Coronary artery (tissue), 2 donors: ENCODE measurements at regions not wholly inside any gene's neighbourhood (a gene's known extent, or its start where the extent isn't known, plus 50 kb on each side); places are given as distances from the start of the nearest gene placed in this dataset.

Experiments used
- DNase-seq: peaks from one replicate; pipeline ENCODE4 v3.0.0-alpha.2; 2017; ENCODE audit warnings: low spot score
- H3K27ac ChIP-seq, 2 donors: fragments of 200-600 bp; sonication (generic); one replicate each; pipeline ENCODE4 v1.5.1; 2016 to 2019
- H3K4me3 ChIP-seq: fragments of 200-600 bp; sonication (generic); 2 replicates; pipeline ENCODE4 v1.5.1; 2016; ENCODE audit warnings: mild to moderate bottlenecking, moderate library complexity
- CTCF ChIP-seq: fragments of 200-600 bp; sonication (generic); IDR thresholded peaks from one replicate; pipeline ENCODE4 v1.5.1; 2019; ENCODE audit warnings: antibody characterized with exemption

DNA sequence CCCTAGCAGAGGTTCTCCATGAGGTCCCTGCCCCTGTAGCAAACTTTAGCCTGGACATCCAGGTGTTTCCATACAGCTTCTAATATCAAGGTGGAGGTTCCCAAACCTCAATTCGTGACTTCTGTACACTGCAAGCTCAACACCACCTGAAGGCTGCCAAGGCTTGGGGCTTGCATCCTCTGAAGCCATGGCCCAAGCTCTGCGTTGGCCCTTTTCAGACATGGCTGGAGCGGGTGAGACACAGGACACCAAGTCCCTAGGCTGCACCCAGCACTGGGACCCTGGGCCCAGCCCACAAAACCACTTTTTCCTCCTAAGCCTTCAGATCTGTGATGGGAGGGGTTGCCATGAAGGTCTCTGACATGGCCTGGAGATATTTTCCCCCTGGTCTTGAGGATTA lies 1292.0 kb downstream of the CDH8 start:
- no peak overlapping the region for H3K4me3 ChIP-seq
- DNase-seq, result no peak
- no peak overlapping the region for H3K27ac ChIP-seq
- TF ChIP-seq CTCF, result no peak

DNA sequence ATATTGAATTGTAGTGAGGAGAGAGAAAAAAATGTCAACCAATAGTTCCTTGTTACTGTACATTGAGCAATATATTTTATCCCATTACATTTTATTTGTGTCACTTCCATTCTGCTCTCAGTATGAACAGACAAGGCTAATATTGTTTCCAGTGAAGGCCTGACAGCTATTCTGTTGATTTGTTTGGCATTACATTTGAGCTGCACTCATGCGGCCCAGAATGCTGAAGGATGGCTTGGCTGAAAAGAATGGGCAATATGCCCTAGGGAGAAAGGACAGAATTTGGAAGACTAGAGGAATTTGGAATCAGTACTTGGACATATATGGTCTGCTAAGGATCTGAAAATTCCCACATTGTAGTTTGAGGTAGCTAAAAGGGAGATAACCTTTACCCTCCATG lies 1294.4 kb downstream of the CDH8 start:
- no peak for TF ChIP-seq CTCF
- no peak for DNase-seq
- Histone ChIP-seq H3K27ac (no peak overlapping the region), H3K4me3 (no peak overlapping the region)

DNA sequence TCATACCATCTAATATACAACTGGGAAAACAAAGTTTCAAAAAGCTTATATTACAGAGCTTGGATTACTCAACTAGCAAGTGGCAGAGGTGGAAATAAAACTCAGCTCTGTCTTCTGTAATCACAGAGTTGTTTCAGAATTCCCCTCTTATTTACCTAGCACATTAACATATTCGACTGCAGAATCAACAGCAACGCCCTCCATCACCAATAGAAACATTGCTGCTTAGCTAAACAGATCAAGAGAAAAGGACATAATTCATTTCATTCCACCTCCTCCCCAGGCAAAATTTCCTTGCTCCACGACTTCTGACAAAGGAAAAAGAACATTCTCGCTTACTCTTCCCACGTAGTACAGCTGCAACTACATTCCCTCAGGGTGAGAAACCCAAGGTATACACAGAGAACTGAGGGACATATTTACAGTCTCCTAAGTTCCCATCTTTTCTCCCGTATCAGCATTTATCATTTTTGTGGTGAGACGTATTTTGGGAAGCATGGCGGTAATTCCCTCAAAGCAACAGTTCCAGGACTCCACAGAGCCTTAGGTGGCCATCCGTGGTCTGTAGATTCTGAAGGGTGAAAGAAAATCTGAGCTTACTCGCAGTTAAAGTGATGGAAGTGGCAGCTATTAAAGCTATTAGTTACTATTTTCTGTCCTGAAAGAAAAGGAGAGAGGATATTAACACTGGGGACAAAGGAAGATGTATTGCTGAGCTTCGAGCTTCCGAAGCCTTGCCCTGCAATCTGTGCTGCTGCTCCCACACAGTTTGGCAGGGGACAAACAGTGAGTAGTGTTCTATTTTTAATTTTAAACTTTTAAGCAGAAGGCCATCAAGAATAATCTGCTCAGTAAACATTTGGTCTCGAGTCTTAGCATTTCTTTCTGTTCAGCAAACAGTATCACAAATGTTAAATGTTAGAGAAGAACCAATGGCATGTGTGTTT lies 1296.2 kb downstream of the CDH8 start:
- no peak for DNase-seq
- H3K4me3 ChIP-seq, result no peak overlapping the region
- no peak overlapping the region for H3K27ac ChIP-seq
- TF ChIP-seq CTCF, result no peak

DNA sequence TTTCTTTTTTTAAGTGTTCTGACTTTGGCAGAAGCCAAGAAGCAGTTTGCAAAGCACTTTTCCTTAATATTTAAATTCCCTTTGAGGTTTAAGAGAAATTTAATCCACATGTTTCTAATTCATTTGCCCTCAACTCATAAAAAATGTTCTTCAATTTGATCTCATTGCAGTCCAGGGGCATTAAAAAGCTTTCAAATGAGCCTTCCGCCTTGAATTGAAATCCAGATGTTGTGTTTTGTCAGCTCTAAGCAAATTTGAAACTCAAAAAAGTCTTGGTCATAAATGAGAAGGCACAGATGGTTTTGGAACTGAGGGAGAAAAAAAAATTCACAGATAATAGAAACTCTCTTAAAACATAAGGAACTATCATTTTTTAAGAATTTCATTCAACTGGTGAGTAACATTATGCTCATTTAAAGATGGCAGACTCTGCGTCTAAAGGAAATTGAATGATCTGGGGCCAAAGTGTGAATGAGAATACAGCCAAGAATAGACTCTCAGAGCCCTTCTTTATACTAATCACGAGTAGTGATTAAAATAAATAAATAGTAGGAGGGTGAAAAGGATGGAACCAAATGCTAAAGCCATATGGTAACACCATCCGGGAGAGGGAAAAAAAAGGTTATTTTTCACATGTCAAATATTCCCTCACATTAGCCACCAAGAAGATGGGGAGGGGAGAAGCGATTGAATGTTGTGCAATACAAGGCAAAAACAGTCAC lies 1304.7 kb downstream of the CDH8 start:
- Histone ChIP-seq H3K4me3 (no peak overlapping the region), H3K27ac (no peak overlapping the region)
- no peak for DNase-seq
- TF ChIP-seq CTCF, result no peak

DNA sequence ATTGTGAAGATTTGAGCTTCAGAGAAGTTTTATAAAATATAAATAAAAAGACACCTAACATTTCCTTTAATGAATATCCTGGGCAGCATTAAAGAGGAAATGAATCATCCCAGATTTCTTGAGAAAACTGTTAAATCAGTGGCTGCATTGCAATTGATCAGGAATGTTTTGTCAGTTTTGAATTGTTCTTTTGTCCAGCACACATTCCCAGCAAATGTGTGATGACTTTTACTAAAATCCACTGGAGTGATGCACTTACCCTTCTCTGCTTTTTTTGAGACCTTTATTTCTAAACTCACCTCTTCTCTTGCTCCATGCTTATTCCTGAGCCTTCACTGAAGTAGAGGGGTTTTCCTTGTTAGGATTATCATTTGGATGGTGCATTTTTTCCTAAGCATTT lies 1307.2 kb downstream of the CDH8 start:
- TF ChIP-seq CTCF, result no peak
- no peak for DNase-seq
- Histone ChIP-seq H3K4me3 (no peak overlapping the region), H3K27ac (no peak overlapping the region)

- Histone ChIP-seq H3K27ac (no peak overlapping the region), H3K4me3 (no peak overlapping the region)
- DNase-seq, result no peak
- no peak for TF ChIP-seq CTCF
Measured at GRCh38 chr16:60727851-60728250, 1308.4 kb downstream of the CDH8 start.
